ENCODE measurements at regions not wholly inside any gene's neighbourhood (a gene's known extent, or its start where the extent isn't known, plus 50 kb on each side); places are given as distances from the start of the nearest gene placed in this dataset.

DNA sequence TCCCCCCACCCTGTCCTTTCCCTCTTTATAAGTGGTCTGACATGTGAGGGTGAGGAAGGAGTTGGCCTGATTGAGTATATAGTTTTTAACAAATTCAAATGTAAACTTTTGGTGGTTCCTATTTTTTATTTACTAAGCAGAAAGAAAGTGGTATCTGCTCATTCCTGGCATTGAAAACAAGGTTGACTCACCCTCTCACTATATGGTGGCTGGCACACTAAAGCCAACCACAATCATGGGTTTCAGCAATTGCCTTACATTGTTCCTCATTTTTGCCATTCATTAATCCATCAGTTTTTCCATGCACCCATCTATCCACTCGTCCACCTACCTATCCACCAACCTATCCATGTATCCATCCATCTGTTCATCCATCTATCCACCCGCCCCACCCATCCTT lies 75.4 kb upstream of the IGFBP5 start (continued):
- TF ChIP-seq, protein P1, sequence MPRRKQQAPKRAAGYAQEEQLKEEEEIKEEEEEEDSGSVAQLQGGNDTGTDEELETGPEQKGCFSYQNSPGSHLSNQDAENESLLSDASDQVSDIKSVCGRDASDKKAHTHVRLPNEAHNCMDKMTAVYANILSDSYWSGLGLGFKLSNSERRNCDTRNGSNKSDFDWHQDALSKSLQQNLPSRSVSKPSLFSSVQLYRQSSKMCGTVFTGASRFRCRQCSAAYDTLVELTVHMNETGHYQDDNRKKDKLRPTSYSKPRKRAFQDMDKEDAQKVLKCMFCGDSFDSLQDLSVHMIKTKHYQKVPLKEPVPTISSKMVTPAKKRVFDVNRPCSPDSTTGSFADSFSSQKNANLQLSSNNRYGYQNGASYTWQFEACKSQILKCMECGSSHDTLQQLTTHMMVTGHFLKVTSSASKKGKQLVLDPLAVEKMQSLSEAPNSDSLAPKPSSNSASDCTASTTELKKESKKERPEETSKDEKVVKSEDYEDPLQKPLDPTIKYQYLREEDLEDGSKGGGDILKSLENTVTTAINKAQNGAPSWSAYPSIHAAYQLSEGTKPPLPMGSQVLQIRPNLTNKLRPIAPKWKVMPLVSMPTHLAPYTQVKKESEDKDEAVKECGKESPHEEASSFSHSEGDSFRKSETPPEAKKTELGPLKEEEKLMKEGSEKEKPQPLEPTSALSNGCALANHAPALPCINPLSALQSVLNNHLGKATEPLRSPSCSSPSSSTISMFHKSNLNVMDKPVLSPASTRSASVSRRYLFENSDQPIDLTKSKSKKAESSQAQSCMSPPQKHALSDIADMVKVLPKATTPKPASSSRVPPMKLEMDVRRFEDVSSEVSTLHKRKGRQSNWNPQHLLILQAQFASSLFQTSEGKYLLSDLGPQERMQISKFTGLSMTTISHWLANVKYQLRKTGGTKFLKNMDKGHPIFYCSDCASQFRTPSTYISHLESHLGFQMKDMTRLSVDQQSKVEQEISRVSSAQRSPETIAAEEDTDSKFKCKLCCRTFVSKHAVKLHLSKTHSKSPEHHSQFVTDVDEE (CRISPR knock-in tag; IDR thresholded peaks at IDR 0.05) = no peak
- TF ChIP-seq ZNF8 (CRISPR knock-in tag; IDR thresholded peaks at IDR 0.05) = no peak
- TF ChIP-seq, protein P2, sequence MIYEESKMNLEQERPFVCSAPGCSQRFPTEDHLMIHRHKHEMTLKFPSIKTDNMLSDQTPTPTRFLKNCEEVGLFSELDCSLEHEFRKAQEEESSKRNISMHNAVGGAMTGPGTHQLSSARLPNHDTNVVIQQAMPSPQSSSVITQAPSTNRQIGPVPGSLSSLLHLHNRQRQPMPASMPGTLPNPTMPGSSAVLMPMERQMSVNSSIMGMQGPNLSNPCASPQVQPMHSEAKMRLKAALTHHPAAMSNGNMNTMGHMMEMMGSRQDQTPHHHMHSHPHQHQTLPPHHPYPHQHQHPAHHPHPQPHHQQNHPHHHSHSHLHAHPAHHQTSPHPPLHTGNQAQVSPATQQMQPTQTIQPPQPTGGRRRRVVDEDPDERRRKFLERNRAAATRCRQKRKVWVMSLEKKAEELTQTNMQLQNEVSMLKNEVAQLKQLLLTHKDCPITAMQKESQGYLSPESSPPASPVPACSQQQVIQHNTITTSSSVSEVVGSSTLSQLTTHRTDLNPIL (CRISPR knock-in tag; IDR thresholded peaks at IDR 0.05; ENCODE audit: low read depth) = no peak
- TF ChIP-seq, protein P3, sequence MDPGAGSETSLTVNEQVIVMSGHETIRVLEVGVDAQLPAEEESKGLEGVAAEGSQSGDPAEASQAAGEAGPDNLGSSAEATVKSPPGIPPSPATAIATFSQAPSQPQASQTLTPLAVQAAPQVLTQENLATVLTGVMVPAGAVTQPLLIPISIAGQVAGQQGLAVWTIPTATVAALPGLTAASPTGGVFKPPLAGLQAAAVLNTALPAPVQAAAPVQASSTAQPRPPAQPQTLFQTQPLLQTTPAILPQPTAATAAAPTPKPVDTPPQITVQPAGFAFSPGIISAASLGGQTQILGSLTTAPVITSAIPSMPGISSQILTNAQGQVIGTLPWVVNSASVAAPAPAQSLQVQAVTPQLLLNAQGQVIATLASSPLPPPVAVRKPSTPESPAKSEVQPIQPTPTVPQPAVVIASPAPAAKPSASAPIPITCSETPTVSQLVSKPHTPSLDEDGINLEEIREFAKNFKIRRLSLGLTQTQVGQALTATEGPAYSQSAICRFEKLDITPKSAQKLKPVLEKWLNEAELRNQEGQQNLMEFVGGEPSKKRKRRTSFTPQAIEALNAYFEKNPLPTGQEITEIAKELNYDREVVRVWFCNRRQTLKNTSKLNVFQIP (CRISPR knock-in tag; IDR thresholded peaks at IDR 0.05; ENCODE audit: borderline replicate concordance, low read depth) = no peak

DNA sequence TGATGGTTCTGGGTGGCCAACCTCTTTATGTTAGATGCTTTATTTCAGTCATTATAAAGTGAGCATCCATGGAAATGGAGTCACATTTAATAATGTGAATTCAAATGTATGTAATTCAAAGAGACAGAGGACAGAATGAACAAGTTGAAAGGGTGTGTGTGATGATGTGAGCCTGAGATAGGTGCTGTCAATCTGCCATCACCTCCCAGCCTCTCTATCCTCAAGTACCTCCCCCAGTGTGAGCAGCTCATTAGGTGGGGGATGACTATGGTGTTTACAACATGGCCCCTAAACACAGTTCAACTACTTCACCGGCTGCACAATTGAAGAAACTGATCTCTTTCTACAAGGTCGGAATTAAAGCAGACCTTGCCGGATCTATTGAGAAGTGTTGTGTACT lies 74.7 kb upstream of the IGFBP5 start:
- ATAC-seq = no peak
- TF ChIP-seq TOX (CRISPR knock-in tag; IDR thresholded peaks at IDR 0.05; ENCODE audit: borderline replicate concordance) (no peak), GLIS3 (CRISPR knock-in tag; IDR thresholded peaks at IDR 0.05) (no peak), ZNF565 (CRISPR knock-in tag; conservative IDR thresholded peaks at IDR 0.05; ENCODE audit: low read depth) (no peak), PPARA (CRISPR knock-in tag; IDR thresholded peaks at IDR 0.05; ENCODE audit: borderline replicate concordance) (no peak), SNAI2 (CRISPR knock-in tag; IDR thresholded peaks at IDR 0.05) (no peak), OSR1 (CRISPR knock-in tag; IDR thresholded peaks at IDR 0.05) (no peak), TCF4 (CRISPR knock-in tag; IDR thresholded peaks at IDR 0.05; ENCODE audit: borderline replicate concordance) (no peak), CSDC2 (CRISPR knock-in tag; IDR thresholded peaks at IDR 0.05) (no peak), ISL1 (CRISPR knock-in tag; IDR thresholded peaks at IDR 0.05) (no peak), ZFP3 (CRISPR knock-in tag; IDR thresholded peaks at IDR 0.05) (no peak), ESRRG (CRISPR knock-in tag; IDR thresholded peaks at IDR 0.05) (no peak), ARNTL (CRISPR knock-in tag; IDR thresholded peaks at IDR 0.05; ENCODE audit: borderline replicate concordance, low read depth) (no peak), ZFP30 (CRISPR knock-in tag; IDR thresholded peaks at IDR 0.05) (no peak), ZNF8 (CRISPR knock-in tag; IDR thresholded peaks at IDR 0.05) (no peak), ZNF70 (CRISPR knock-in tag; IDR thresholded peaks at IDR 0.05) (no peak), BACH2 (CRISPR knock-in tag; IDR thresholded peaks at IDR 0.05; ENCODE audit: borderline replicate concordance) (no peak)
- TF ChIP-seq, protein P1 (CRISPR knock-in tag; IDR thresholded peaks at IDR 0.05) = no peak
- TF ChIP-seq, protein P4, sequence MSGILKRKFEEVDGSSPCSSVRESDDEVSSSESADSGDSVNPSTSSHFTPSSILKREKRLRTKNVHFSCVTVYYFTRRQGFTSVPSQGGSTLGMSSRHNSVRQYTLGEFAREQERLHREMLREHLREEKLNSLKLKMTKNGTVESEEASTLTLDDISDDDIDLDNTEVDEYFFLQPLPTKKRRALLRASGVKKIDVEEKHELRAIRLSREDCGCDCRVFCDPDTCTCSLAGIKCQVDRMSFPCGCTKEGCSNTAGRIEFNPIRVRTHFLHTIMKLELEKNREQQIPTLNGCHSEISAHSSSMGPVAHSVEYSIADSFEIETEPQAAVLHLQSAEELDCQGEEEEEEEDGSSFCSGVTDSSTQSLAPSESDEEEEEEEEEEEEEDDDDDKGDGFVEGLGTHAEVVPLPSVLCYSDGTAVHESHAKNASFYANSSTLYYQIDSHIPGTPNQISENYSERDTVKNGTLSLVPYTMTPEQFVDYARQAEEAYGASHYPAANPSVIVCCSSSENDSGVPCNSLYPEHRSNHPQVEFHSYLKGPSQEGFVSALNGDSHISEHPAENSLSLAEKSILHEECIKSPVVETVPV (CRISPR knock-in tag; IDR thresholded peaks at IDR 0.05) = no peak
- TF ChIP-seq, protein P5, sequence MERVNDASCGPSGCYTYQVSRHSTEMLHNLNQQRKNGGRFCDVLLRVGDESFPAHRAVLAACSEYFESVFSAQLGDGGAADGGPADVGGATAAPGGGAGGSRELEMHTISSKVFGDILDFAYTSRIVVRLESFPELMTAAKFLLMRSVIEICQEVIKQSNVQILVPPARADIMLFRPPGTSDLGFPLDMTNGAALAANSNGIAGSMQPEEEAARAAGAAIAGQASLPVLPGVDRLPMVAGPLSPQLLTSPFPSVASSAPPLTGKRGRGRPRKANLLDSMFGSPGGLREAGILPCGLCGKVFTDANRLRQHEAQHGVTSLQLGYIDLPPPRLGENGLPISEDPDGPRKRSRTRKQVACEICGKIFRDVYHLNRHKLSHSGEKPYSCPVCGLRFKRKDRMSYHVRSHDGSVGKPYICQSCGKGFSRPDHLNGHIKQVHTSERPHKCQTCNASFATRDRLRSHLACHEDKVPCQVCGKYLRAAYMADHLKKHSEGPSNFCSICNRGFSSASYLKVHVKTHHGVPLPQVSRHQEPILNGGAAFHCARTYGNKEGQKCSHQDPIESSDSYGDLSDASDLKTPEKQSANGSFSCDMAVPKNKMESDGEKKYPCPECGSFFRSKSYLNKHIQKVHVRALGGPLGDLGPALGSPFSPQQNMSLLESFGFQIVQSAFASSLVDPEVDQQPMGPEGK (CRISPR knock-in tag; IDR thresholded peaks at IDR 0.05; ENCODE audit: borderline replicate concordance) = no peak
- TF ChIP-seq, protein P2 (CRISPR knock-in tag; IDR thresholded peaks at IDR 0.05; ENCODE audit: low read depth) = no peak

Measured in SK-N-SH treated with all-trans-retinoic acid at 6 μM for 48 hours (cell line).